A549 (cell line): ENCODE measurements at regions not wholly inside any gene's neighbourhood (a gene's known extent, or its start where the extent isn't known, plus 50 kb on each side); places are given as distances from the start of the nearest gene placed in this dataset.

ENCODE experiments used
- ATAC-seq, 2 experiments: fragments of 200-7000 bp in 1 of 2; fragments of >200 bp in 1 of 2; cut with Nextera tagmentation in 1 of 2; cut with Tn5 transposase in 1 of 2; 3 replicates each; pipeline versions ENCODE4 v1.8.0 to v1.9.1; 2018 to 2020; ENCODE audit warnings: mild to moderate bottlenecking in 1 of 2, moderate library complexity in 1 of 2
- CTCF ChIA-PET: fragments of 300-600 bp; sonication (Branson Sonifier 250); formaldehyde crosslinking; extraction: SDS; loops from one replicate; lab custom pipeline; 2021; ENCODE audit warnings: antibody characterized with exemption, inconsistent platforms; lab: Yijun Ruan, JAX
- POLR2A ChIA-PET: fragments of 350-600 bp; formaldehyde crosslinking; extraction: SDS; loops from one replicate; lab custom pipeline; 2021; ENCODE audit warnings: antibody characterized with exemption, inconsistent platforms; lab: Yijun Ruan, JAX
- DNase-seq, 2 experiments: peaks; one replicate each; pipeline versions ENCODE4 v3.0.0 to v3.0.0-alpha.2; 2011 to 2016; ENCODE audit warnings: low read depth in 1 of 2, low spot score in 1 of 2
- FAIRE-seq: peaks from 2 replicates; lab custom pipeline; 2011; peaks lifted over from hg19 to GRCh38; lab: Jason Lieb, UNC
- H3K27ac ChIP-seq, 2 experiments: fragments of >200 bp; sonication (Bioruptor Twin); formaldehyde crosslinking; 3 replicates each; pipeline ENCODE4 v1.5.1; 2016 to 2017
- H3K4me1 ChIP-seq: fragments of >200 bp; sonication (Bioruptor Twin); formaldehyde crosslinking; 3 replicates; pipeline ENCODE4 v1.6.1; 2016
- H3K4me2 ChIP-seq: fragments of >200 bp; sonication (Bioruptor Twin); formaldehyde crosslinking; 3 replicates; pipeline ENCODE4 v1.6.1; 2016
- H3K4me3 ChIP-seq: fragments of >200 bp; sonication (Bioruptor Twin); formaldehyde crosslinking; 3 replicates; pipeline ENCODE4 v1.5.1; 2016
- H3K9me3 ChIP-seq: fragments of >200 bp; sonication (Bioruptor Twin); formaldehyde crosslinking; 3 replicates; pipeline ENCODE4 v1.6.1; 2016
- BCL3 ChIP-seq: fragments of >200 bp; sonication (Bioruptor Twin); formaldehyde crosslinking; IDR thresholded peaks from 3 replicates; pipeline ENCODE4 v1.6.1; 2016
- BHLHE40 ChIP-seq: IDR thresholded peaks from 2 replicates; pipeline ENCODE4 v1.6.1; 2012; ENCODE audit warnings: low read depth, low read length, inconsistent platforms
- CBX2 ChIP-seq: fragments of 200-600 bp; sonication (generic); IDR thresholded peaks from 2 replicates; pipeline ENCODE4 v1.6.1; 2016; ENCODE audit warnings: low read depth, mild to moderate bottlenecking, borderline replicate concordance
- CEBPB ChIP-seq, 2 experiments: fragments of >200 bp in 1 of 2; sonication (Bioruptor Twin) in 1 of 2; formaldehyde crosslinking in 1 of 2; IDR thresholded peaks; 2 replicates each; pipeline ENCODE4 v1.6.1; 2012 to 2016
- E2F6 ChIP-seq: IDR thresholded peaks from 2 replicates; pipeline ENCODE4 v1.6.1; 2012; ENCODE audit warnings: low read depth, borderline replicate concordance
- EHMT2 ChIP-seq: fragments of 200-600 bp; sonication (generic); IDR thresholded peaks from 2 replicates; pipeline ENCODE4 v1.6.1; 2016; ENCODE audit warnings: antibody characterized with exemption, low read depth, mild to moderate bottlenecking, moderate library complexity
- ELK1 ChIP-seq: fragments of 150-350 bp; IDR thresholded peaks from 2 replicates; pipeline ENCODE4 v1.6.1; 2014; ENCODE audit warnings: low read depth, mild to moderate bottlenecking, low read length
- ESRRA ChIP-seq: fragments of 150-350 bp; IDR thresholded peaks from 2 replicates; pipeline ENCODE4 v1.6.1; 2014; ENCODE audit warnings: mild to moderate bottlenecking, low read length, borderline replicate concordance
- FOSB ChIP-seq: fragments of 250-450 bp; sonication (Bioruptor Pico); IDR thresholded peaks from 2 replicates; pipeline ENCODE4 v1.5.0; 2020; ENCODE audit warnings: mild to moderate bottlenecking, moderate library complexity
- FOSL2 ChIP-seq, 2 experiments: fragments of 450-650 bp in 1 of 2; fragments of >200 bp in 1 of 2; sonication (Bioruptor Twin) in 1 of 2; formaldehyde crosslinking; IDR thresholded peaks; 2 replicates each; pipeline versions ENCODE4 v1.5.0 to v1.6.1; 2016 to 2020; ENCODE audit warnings: mild to moderate bottlenecking in 1 of 2, moderate library complexity in 1 of 2
- HDAC2 ChIP-seq: fragments of 200-600 bp; sonication (generic); IDR thresholded peaks from 2 replicates; pipeline ENCODE4 v1.6.1; 2016
- HEYL ChIP-seq: fragments of 250-450 bp; sonication (Bioruptor Pico); IDR thresholded peaks from 2 replicates; pipeline ENCODE4 v1.8.0; 2021; ENCODE audit warnings: mild to moderate bottlenecking, moderate library complexity
- JUNB ChIP-seq: fragments of >200 bp; sonication (Bioruptor Twin); formaldehyde crosslinking; IDR thresholded peaks from 2 replicates; pipeline ENCODE4 v1.6.1; 2016
- KDM1A ChIP-seq: fragments of 200-600 bp; sonication (generic); IDR thresholded peaks from 2 replicates; pipeline ENCODE4 v1.6.1; 2016; ENCODE audit warnings: low read depth, mild to moderate bottlenecking
- KDM5A ChIP-seq: fragments of 200-600 bp; sonication (generic); IDR thresholded peaks from 2 replicates; pipeline ENCODE4 v1.6.1; 2016; ENCODE audit warnings: antibody characterized with exemption, mild to moderate bottlenecking
- MAFK ChIP-seq: fragments of 450-650 bp; IDR thresholded peaks from 2 replicates; pipeline ENCODE4 v1.6.1; 2014; ENCODE audit not compliant: partially characterized antibody
- MAX ChIP-seq: IDR thresholded peaks from 2 replicates; pipeline ENCODE4 v1.6.1; 2012
- MYC ChIP-seq: IDR thresholded peaks from 2 replicates; pipeline ENCODE4 v1.6.1; 2012; ENCODE audit warnings: mild to moderate bottlenecking, inconsistent platforms, low read length, improper control_type of control experiment, borderline replicate concordance
- NPAS2 ChIP-seq: fragments of 250-450 bp; sonication (Bioruptor Pico); IDR thresholded peaks from 2 replicates; pipeline ENCODE4 v1.8.0; 2022; ENCODE audit warnings: mild to moderate bottlenecking, moderate library complexity, borderline replicate concordance
- NR3C1 ChIP-seq: fragments of >200 bp; sonication (Bioruptor Twin); formaldehyde crosslinking; IDR thresholded peaks from 3 replicates; pipeline ENCODE4 v1.6.1; 2017
- POLR2A ChIP-seq: IDR thresholded peaks from 2 replicates; pipeline ENCODE4 v1.6.1; 2012; ENCODE audit warnings: mild to moderate bottlenecking, low read length
- POLR2AphosphoS2 ChIP-seq: conservative IDR thresholded peaks from 2 replicates; pipeline ENCODE4 v1.6.1; 2012; ENCODE audit warnings: low read length, improper control_type of control experiment, inconsistent platforms
- RARB ChIP-seq: fragments of 250-450 bp; sonication (Bioruptor Pico); IDR thresholded peaks from 2 replicates; pipeline ENCODE4 v1.8.0; 2021; ENCODE audit warnings: mild to moderate bottlenecking, moderate library complexity
- RCOR1 ChIP-seq: fragments of 150-350 bp; IDR thresholded peaks from 2 replicates; pipeline ENCODE4 v1.6.1; 2014; ENCODE audit warnings: antibody characterized with exemption, low read length, low read depth
- RNF2 ChIP-seq: fragments of 200-600 bp; sonication (generic); IDR thresholded peaks from 2 replicates; pipeline ENCODE4 v1.6.1; 2016; ENCODE audit warnings: low read depth, mild to moderate bottlenecking, antibody characterized with exemption, moderate library complexity, borderline replicate concordance
- SREBF2 ChIP-seq: fragments of 450-650 bp; IDR thresholded peaks from 2 replicates; pipeline ENCODE4 v1.6.1; 2014; ENCODE audit warnings: mild to moderate bottlenecking, moderate library complexity
- ZC3H11A ChIP-seq: fragments of 450-650 bp; IDR thresholded peaks from 2 replicates; pipeline ENCODE4 v1.6.1; 2014; ENCODE audit warnings: antibody characterized with exemption, mild to moderate bottlenecking
- ZNF302 ChIP-seq: fragments of 250-450 bp; sonication (Bioruptor Pico); IDR thresholded peaks from 2 replicates; pipeline ENCODE4 v1.9.0; 2021; ENCODE audit warnings: inconsistent platforms, mild to moderate bottlenecking, moderate library complexity
- WGBS: methylation state at CpG from one replicate; pipeline ENCODE4 v1.1.6; 2017; ENCODE audit errors: missing lambda C conversion rate; 5-methylcytosine and 5-hydroxymethylcytosine counted together

GRCh38 chr9:22682536-22682935 is 235.9 kb downstream of the DMRTA1 start:
- H3K4me2 ChIP-seq, result no peak overlapping the region
- no peak for TF ChIP-seq FOSB (CRISPR knock-in tag)
- no peak for TF ChIP-seq NPAS2 (CRISPR knock-in tag)
- TF ChIP-seq NR3C1, result no peak
- TF ChIP-seq CBX2, result no peak
- TF ChIP-seq KDM5A, result no peak
- no peak for TF ChIP-seq MAFK
- TF ChIP-seq MYC, result no peak
- TF ChIP-seq RCOR1, result no peak
- no peak for TF ChIP-seq E2F6
- no peak for TF ChIP-seq SREBF2
- TF ChIP-seq HDAC2, result no peak
- TF ChIP-seq CEBPB (IDR thresholded peaks at IDR 0.05), result no peak
- no peak for TF ChIP-seq ESRRA
- TF ChIP-seq POLR2A, result no peak
- no peak for TF ChIP-seq BHLHE40
- TF ChIP-seq ZNF302 (CRISPR knock-in tag), result no peak
- TF ChIP-seq MAX, result no peak
- TF ChIP-seq POLR2AphosphoS2, result no peak
- TF ChIP-seq KDM1A, result no peak
- TF ChIP-seq, all 56 proteins: peak for 0

GRCh38 chr9:22682961-22683699 is 236.5 kb downstream of the DMRTA1 start:
- H3K4me2 ChIP-seq, result peak overlapping the region; percentile 26; the same call in 1 of the 3 replicates
- peaks cover 3% of the 10 kb centered on the region; the same call in 1 of the 3 replicates for H3K4me1 ChIP-seq
- H3K9me3 ChIP-seq, result no peaks in the 10 kb centered on the region
- peak in 1 of 2 experiments; percentile 2 for DNase-seq
- peak; percentile 21 to 72; a peak in 4 of 6 replicates for ATAC-seq
- no peak overlapping the region for H3K4me3 ChIP-seq
- TF ChIP-seq HEYL (CRISPR knock-in tag) (no peak), MYC (no peak), ELK1 (no peak), RARB (CRISPR knock-in tag) (no peak), KDM1A (no peak), FOSL2 (IDR thresholded peaks at IDR 0.05) (0 out of 2 replicates have a peak, but pooled peaks have one; percentile 16), FOSL2 (CRISPR knock-in tag; IDR thresholded peaks at IDR 0.05) (no peak)
- TF ChIP-seq, all 56 proteins: peak for 1
- ChIA-PET CTCF (interaction anchor here (0.8 kb wide), 1 partner anchor 172 kb away, joined by 3 read pairs; no protein-coding TSS in a partner anchor), POLR2A (no interaction called here)
- 15% methylated on average over 4 of the region's 4 CpGs for WGBS
- no peak overlapping the region for H3K27ac ChIP-seq
- no peak for FAIRE-seq

More at GRCh38 chr9:22682536-22682935, 235.9 kb downstream of the DMRTA1 start:
- FAIRE-seq (no peak), ATAC-seq (no peak), DNase-seq (no peak)
- Histone ChIP-seq H3K4me1 (peaks cover 3% of the 10 kb centered on the region; the same call in 1 of the 3 replicates), H3K27ac (no peak overlapping the region), H3K9me3 (no peaks in the 10 kb centered on the region), H3K4me3 (no peak overlapping the region)
- POLR2A ChIA-PET, result no interaction called here
- CTCF ChIA-PET, result no interaction called here
- 33% methylated on average over 3 of the region's 3 CpGs for WGBS

GRCh38 chr9:22683700-22684075 is 237.1 kb downstream of the DMRTA1 start:
- ATAC-seq, result peak; percentile 51 to 89; a peak in 5 of 6 replicates
- no peak overlapping the region for H3K4me3 ChIP-seq
- TF ChIP-seq BCL3, result no peak
- peak; percentile 22; the same call in 1 of the 2 replicates for TF ChIP-seq JUNB
- TF ChIP-seq ZC3H11A, result no peak
- TF ChIP-seq RNF2, result no peak
- no peak for TF ChIP-seq EHMT2
- TF ChIP-seq, all 56 proteins: peak for 1
- CTCF ChIA-PET, result interaction anchor here (0.8 kb wide), 1 partner anchor 172 kb away, joined by 3 read pairs; no protein-coding TSS in a partner anchor
- POLR2A ChIA-PET, result no interaction called here
- H3K4me2 ChIP-seq, result peak overlapping the region; percentile 26; the same call in 1 of the 3 replicates
- DNase-seq (peak in 1 of 2 experiments; percentile 32), FAIRE-seq (no peak)
- H3K27ac ChIP-seq, result no peak overlapping the region
- WGBS, result 4% methylated on average over 2 of the region's 2 CpGs
- no peaks in the 10 kb centered on the region for H3K9me3 ChIP-seq
- H3K4me1 ChIP-seq, result peaks cover 3% of the 10 kb centered on the region; the same call in 1 of the 3 replicates
